Neural cell (in vitro differentiated cells): ENCODE measurements at regions not wholly inside any gene's neighbourhood (a gene's known extent, or its start where the extent isn't known, plus 50 kb on each side); places are given as distances from the start of the nearest gene placed in this dataset.

Experiments used
- H2AFZ ChIP-seq: fragments of 200-600, 300-800 bp; sonication (generic), shearing (Covaris generic); 2 replicates; pipeline ENCODE4 v1.6.0; 2014; ENCODE audit warnings: low read depth, mild to moderate bottlenecking, antibody characterized with exemption, low read length, moderate library complexity
- H3F3A ChIP-seq: fragments of 200-600 bp; shearing (Covaris generic); 2 replicates; pipeline ENCODE4 v1.6.1; 2016; ENCODE audit warnings: mild to moderate bottlenecking, moderate library complexity, mixed read lengths, antibody characterized with exemption, low read length; ENCODE audit not compliant: insufficient read depth, poor library complexity, severe bottlenecking
- H3K27ac ChIP-seq: fragments of 200-600, 300-800 bp; sonication (generic), shearing (Covaris generic); 2 replicates; pipeline ENCODE4 v1.5.1; 2014; ENCODE audit warnings: mild to moderate bottlenecking, low read length, moderate library complexity
- H3K27me3 ChIP-seq: fragments of 300-800, 200-600 bp; sonication (generic), shearing (Covaris generic); 2 replicates; pipeline ENCODE4 v1.6.0; 2014; ENCODE audit warnings: mild to moderate bottlenecking, low read depth, low read length, moderate library complexity; ENCODE audit not compliant: insufficient read depth
- H3K36me3 ChIP-seq: fragments of 300-800, 200-600 bp; sonication (generic), shearing (Covaris generic); 2 replicates; pipeline ENCODE4 v1.5.1; 2014; ENCODE audit warnings: mild to moderate bottlenecking, antibody characterized with exemption, low read length, moderate library complexity; ENCODE audit not compliant: insufficient read depth
- H3K4me2 ChIP-seq: fragments of 300-800, 200-600 bp; sonication (generic), shearing (Covaris generic); 2 replicates; pipeline ENCODE4 v1.6.0; 2014; ENCODE audit warnings: mild to moderate bottlenecking, low read length
- H3K4me3 ChIP-seq: fragments of 300-800, 200-600 bp; sonication (generic), shearing (Covaris generic); 2 replicates; pipeline ENCODE4 v1.5.1; 2014; ENCODE audit warnings: mild to moderate bottlenecking, low read length, moderate library complexity
- H3K79me2 ChIP-seq: fragments of 200-600 bp; shearing (Covaris generic); replicated peaks from 2 replicates; pipeline ENCODE4 v1.6.0; 2014; ENCODE audit warnings: mild to moderate bottlenecking, low read length, moderate library complexity; ENCODE audit not compliant: insufficient read depth
- H3K9ac ChIP-seq: fragments of 300-800, 200-600 bp; sonication (generic), shearing (Covaris generic); 2 replicates; pipeline ENCODE4 v1.6.1; 2016; ENCODE audit warnings: mild to moderate bottlenecking, low read length, mixed read lengths
- H3K9me2 ChIP-seq: fragments of 200-600 bp; shearing (Covaris generic); 2 replicates; pipeline ENCODE4 v1.6.1; 2016; ENCODE audit warnings: mild to moderate bottlenecking, low read length, mixed read lengths; ENCODE audit not compliant: insufficient read depth
- H3K9me3 ChIP-seq: fragments of 200-600, 300-800 bp; sonication (generic), shearing (Covaris generic); 2 replicates; pipeline ENCODE4 v1.6.1; 2016; ENCODE audit warnings: mild to moderate bottlenecking, mixed run types, low read length, moderate library complexity, mixed read lengths
- H4K20me1 ChIP-seq: fragments of 200-600 bp; shearing (Covaris generic); 2 replicates; pipeline ENCODE4 v1.6.1; 2016; ENCODE audit warnings: mild to moderate bottlenecking, mixed run types; ENCODE audit not compliant: insufficient read depth
- CTCF ChIP-seq: fragments of 450-650 bp; IDR thresholded peaks from 2 replicates; pipeline ENCODE4 v1.5.1; 2014; ENCODE audit warnings: antibody characterized with exemption, mild to moderate bottlenecking, moderate library complexity; ENCODE audit not compliant: poor library complexity, severe bottlenecking
- EP300 ChIP-seq: fragments of 450-650 bp; conservative IDR thresholded peaks from 2 replicates; pipeline ENCODE4 v1.6.1; 2014; ENCODE audit warnings: antibody characterized with exemption, mild to moderate bottlenecking, moderate library complexity; ENCODE audit not compliant: poor library complexity, severe bottlenecking
- EZH2 ChIP-seq: fragments of 200-600, 300-800 bp; shearing (Covaris generic), sonication (generic); IDR thresholded peaks from 2 replicates; pipeline ENCODE4 v1.6.1; 2014; ENCODE audit warnings: antibody characterized with exemption, low read length, borderline replicate concordance, mild to moderate bottlenecking; ENCODE audit not compliant: insufficient read depth, poor library complexity, severe bottlenecking
- MXI1 ChIP-seq: fragments of 450-650 bp; conservative IDR thresholded peaks from 2 replicates; pipeline ENCODE4 v1.6.1; 2014; ENCODE audit warnings: antibody characterized with exemption, mild to moderate bottlenecking; ENCODE audit not compliant: poor library complexity, severe bottlenecking
- POLR2AphosphoS5 ChIP-seq: IDR thresholded peaks from 2 replicates; pipeline ENCODE4 v1.6.1; 2012
- RAD21 ChIP-seq: fragments of 450-650 bp; conservative IDR thresholded peaks from 2 replicates; pipeline ENCODE4 v1.6.1; 2014; ENCODE audit warnings: antibody characterized with exemption, mild to moderate bottlenecking, moderate library complexity
- REST ChIP-seq: IDR thresholded peaks from 2 replicates; pipeline ENCODE4 v1.6.1; 2012; ENCODE audit warnings: borderline replicate concordance
- SMC3 ChIP-seq: fragments of 450-650 bp; conservative IDR thresholded peaks from 2 replicates; pipeline ENCODE4 v1.6.1; 2014; ENCODE audit warnings: antibody characterized with exemption, mild to moderate bottlenecking, moderate library complexity; ENCODE audit not compliant: poor library complexity
- TAF1 ChIP-seq: IDR thresholded peaks from 2 replicates; pipeline ENCODE4 v1.6.1; 2012; ENCODE audit warnings: low read depth

DNA sequence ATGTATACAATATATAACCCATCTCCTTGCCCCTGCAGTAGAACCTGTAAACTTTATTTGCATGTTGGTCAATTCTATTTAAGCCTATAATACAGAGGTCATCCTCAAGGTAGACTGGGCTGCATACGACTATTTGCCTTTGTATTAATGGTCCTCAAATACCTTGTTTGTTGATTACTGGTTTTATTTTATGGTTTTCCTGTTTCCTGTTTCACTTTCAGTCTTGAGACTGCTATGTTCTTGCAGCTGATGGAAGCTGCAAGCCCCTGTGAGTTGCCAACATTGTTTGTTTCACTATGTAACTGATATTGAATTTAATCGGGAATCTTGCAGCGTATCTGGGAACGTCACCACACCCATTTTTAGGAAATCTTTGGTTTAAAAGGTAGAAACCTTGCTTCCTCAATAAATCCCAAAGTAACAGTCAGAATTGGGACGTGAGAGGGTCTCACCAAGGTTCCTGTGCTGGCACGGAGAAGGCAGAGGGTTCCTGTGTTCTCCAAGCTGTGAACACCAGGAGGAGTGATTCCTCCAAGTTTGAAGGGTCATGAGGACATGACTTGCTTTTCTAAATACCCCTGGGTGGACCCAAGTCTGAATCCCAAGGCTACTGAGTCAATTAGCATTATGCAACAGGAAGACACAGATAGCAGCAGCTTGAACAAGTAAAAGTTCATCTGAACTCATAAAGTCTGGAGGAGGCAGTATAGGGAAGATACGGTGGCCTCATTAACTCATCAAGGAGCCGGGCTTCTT lies 110.6 kb upstream of the PNPLA4 start:
- H3F3A ChIP-seq, result no peaks in the 10 kb centered on the region
- H3K9me3 ChIP-seq, result no peaks in the 10 kb centered on the region
- no peak overlapping the region for H3K4me2 ChIP-seq
- H3K9me2 ChIP-seq, result no peaks in the 10 kb centered on the region
- no peaks in the 10 kb centered on the region for H3K79me2 ChIP-seq
- no peak overlapping the region for H2AFZ ChIP-seq
- H3K36me3 ChIP-seq, result no peaks in the 10 kb centered on the region
- H3K9ac ChIP-seq, result no peak overlapping the region
- H3K27me3 ChIP-seq, result no peaks in the 10 kb centered on the region
- H3K27ac ChIP-seq, result no peak overlapping the region
- H3K4me3 ChIP-seq, result no peak overlapping the region
- no peaks in the 10 kb centered on the region for H4K20me1 ChIP-seq
- TF ChIP-seq EP300, result no peak
- no peak for TF ChIP-seq TAF1
- TF ChIP-seq CTCF, result no peak
- no peak for TF ChIP-seq RAD21
- no peak for TF ChIP-seq POLR2AphosphoS5
- TF ChIP-seq SMC3, result no peak
- no peak for TF ChIP-seq EZH2
- TF ChIP-seq REST, result no peak
- no peak for TF ChIP-seq MXI1

DNA sequence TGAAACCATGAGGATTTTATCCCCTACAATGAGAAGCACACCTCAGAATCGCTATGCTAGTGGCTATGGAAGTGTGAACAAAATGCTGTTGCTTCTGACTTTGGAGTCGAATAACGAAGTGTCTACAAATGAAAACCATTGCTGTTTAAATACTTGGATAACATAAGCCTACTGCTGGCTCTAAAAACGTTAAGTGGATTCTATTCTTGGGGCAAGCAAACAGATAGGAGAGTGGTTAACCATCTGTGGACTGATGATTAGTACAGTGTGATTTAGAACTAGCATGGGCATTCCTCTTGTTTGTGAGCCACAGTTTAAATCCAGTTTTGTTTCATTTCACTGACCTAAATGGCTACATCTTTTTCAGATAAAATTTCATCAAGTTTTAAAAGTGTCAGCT lies 109.7 kb upstream of the PNPLA4 start:
- no peak overlapping the region for H2AFZ ChIP-seq
- no peak overlapping the region for H3K9ac ChIP-seq
- no peak overlapping the region for H3K27ac ChIP-seq
- H3K27me3 ChIP-seq, result no peaks in the 10 kb centered on the region
- H3K79me2 ChIP-seq, result no peaks in the 10 kb centered on the region
- H3K9me2 ChIP-seq, result no peaks in the 10 kb centered on the region
- no peaks in the 10 kb centered on the region for H3F3A ChIP-seq
- H4K20me1 ChIP-seq, result no peaks in the 10 kb centered on the region
- H3K4me2 ChIP-seq, result no peak overlapping the region
- no peak for TF ChIP-seq POLR2AphosphoS5
- TF ChIP-seq RAD21, result no peak
- no peak for TF ChIP-seq CTCF
- no peak for TF ChIP-seq EZH2
- TF ChIP-seq MXI1, result no peak
- no peak for TF ChIP-seq TAF1
- TF ChIP-seq EP300, result no peak
- TF ChIP-seq SMC3, result no peak
- no peak for TF ChIP-seq REST
- no peaks in the 10 kb centered on the region for H3K9me3 ChIP-seq
- H3K36me3 ChIP-seq, result no peaks in the 10 kb centered on the region
- H3K4me3 ChIP-seq, result no peak overlapping the region
